SK-N-SH (cell line): ENCODE measurements at regions not wholly inside any gene's neighbourhood (a gene's known extent, or its start where the extent isn't known, plus 50 kb on each side); places are given as distances from the start of the nearest gene placed in this dataset.

Experiments
- CHD2 ChIP-seq: fragments of 150-350 bp; IDR thresholded peaks from 2 replicates; pipeline ENCODE4 v1.6.1; 2018; ENCODE audit warnings: low read length; ENCODE audit not compliant: partially characterized antibody
- CTCF ChIP-seq: fragments of 200-600 bp; sonication (generic); IDR thresholded peaks from 2 replicates; pipeline ENCODE4 v1.6.1; 2017; ENCODE audit warnings: antibody characterized with exemption, mild to moderate bottlenecking, moderate library complexity
- EP300 ChIP-seq, 2 experiments: IDR thresholded peaks; 2 replicates each; pipeline versions ENCODE4 v1.4.0 to v1.6.1; 2012; ENCODE audit warnings: borderline replicate concordance in 1 of 2, low read depth in 1 of 2, low read length in 1 of 2
- GATA2 ChIP-seq: sonication (generic); formaldehyde crosslinking; IDR thresholded peaks from 2 replicates; pipeline ENCODE4 v1.5.0; 2020; ENCODE audit warnings: mild to moderate bottlenecking, missing genetic modification reagents
- MEF2A ChIP-seq: IDR thresholded peaks from 2 replicates; pipeline ENCODE4 v1.4.0; 2012; ENCODE audit warnings: low read depth, borderline replicate concordance
- NRF1 ChIP-seq: IDR thresholded peaks from 2 replicates; pipeline ENCODE4 v1.6.1; 2012; ENCODE audit warnings: low read depth, mild to moderate bottlenecking, low read length
- RFX5 ChIP-seq: IDR thresholded peaks from 2 replicates; pipeline ENCODE4 v1.6.1; 2012; ENCODE audit warnings: mild to moderate bottlenecking, improper control_type of control experiment, low read length
- SMC3 ChIP-seq: IDR thresholded peaks from 2 replicates; pipeline ENCODE4 v1.6.1; 2012; ENCODE audit warnings: low read depth, low read length, improper control_type of control experiment
- TF ChIP-seq, protein P1 (sequence below): IDR thresholded peaks from 2 replicates; pipeline ENCODE4 v1.4.0; 2012; ENCODE audit warnings: low read depth, borderline replicate concordance

DNA sequence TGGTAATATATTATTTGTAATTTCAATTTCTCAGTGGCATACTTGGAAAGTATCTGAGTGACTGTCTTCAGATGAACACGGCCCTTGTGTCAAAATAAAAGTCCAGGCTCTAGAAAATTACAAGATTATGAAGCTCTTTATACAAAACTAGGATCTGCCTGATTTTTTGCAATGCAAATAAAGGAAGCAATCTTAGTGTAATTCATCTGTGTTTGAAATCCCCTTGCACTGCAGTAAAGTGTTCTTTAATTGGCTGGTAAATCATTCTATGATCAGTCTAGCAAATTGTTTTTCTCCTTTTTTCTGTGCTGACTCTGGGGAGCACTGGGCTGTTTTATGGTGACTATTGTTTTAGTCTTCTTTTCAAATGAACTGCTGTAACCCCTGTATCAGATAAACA lies 1039.0 kb downstream of the SOCS6 start:
- TF ChIP-seq CTCF (no peak), GATA2 (CRISPR knock-in tag) (no peak), EP300 (IDR thresholded peaks at IDR 0.05; ENCODE audit: borderline replicate concordance in 1 of 2, low read depth in 1 of 2, low read length in 1 of 2) (no peak), CHD2 (no peak), RFX5 (no peak), NRF1 (no peak), MEF2A (no peak), SMC3 (no peak)
- TF ChIP-seq, protein P1, sequence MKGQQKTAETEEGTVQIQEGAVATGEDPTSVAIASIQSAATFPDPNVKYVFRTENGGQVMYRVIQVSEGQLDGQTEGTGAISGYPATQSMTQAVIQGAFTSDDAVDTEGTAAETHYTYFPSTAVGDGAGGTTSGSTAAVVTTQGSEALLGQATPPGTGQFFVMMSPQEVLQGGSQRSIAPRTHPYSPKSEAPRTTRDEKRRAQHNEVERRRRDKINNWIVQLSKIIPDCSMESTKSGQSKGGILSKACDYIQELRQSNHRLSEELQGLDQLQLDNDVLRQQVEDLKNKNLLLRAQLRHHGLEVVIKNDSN, result no peak
